ENCODE measurements at regions not wholly inside any gene's neighbourhood (a gene's known extent, or its start where the extent isn't known, plus 50 kb on each side); places are given as distances from the start of the nearest gene placed in this dataset.

- H2AFZ ChIP-seq (replicated peaks), result no peak overlapping the region
- no peaks in the 10 kb centered on the region for H3K79me2 ChIP-seq (ENCODE audit: low read depth)
- no peaks in the 10 kb centered on the region for H3K27me3 Mint-ChIP-seq (ENCODE audit: insufficient read depth, low read depth)
- H3K27ac Mint-ChIP-seq, result no peak overlapping the region
- peaks cover 18% of the 10 kb centered on the region for H3K4me1 ChIP-seq
- no peaks in the 10 kb centered on the region for H4K20me1 ChIP-seq (ENCODE audit: low read depth)
- H3K9me3 ChIP-seq (ENCODE audit: low read depth), result no peaks in the 10 kb centered on the region
- H3K36me3 ChIP-seq, result no peaks in the 10 kb centered on the region
- H3K9me3 Mint-ChIP-seq, result no peaks in the 10 kb centered on the region
- DNase-seq (ENCODE audit: low spot score), result no peak
- H3F3A ChIP-seq (ENCODE audit: low read depth), result peaks cover 12% of the 10 kb centered on the region
- TF ChIP-seq EZH2phosphoT487 (IDR thresholded peaks at IDR 0.05), result no peak
- TF ChIP-seq, protein P1, sequence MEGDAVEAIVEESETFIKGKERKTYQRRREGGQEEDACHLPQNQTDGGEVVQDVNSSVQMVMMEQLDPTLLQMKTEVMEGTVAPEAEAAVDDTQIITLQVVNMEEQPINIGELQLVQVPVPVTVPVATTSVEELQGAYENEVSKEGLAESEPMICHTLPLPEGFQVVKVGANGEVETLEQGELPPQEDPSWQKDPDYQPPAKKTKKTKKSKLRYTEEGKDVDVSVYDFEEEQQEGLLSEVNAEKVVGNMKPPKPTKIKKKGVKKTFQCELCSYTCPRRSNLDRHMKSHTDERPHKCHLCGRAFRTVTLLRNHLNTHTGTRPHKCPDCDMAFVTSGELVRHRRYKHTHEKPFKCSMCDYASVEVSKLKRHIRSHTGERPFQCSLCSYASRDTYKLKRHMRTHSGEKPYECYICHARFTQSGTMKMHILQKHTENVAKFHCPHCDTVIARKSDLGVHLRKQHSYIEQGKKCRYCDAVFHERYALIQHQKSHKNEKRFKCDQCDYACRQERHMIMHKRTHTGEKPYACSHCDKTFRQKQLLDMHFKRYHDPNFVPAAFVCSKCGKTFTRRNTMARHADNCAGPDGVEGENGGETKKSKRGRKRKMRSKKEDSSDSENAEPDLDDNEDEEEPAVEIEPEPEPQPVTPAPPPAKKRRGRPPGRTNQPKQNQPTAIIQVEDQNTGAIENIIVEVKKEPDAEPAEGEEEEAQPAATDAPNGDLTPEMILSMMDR (IDR thresholded peaks at IDR 0.05), result no peak
- no peak for TF ChIP-seq EZH2 (IDR thresholded peaks at IDR 0.05)
- H3K36me3 Mint-ChIP-seq, result no peaks in the 10 kb centered on the region
- no peak overlapping the region for H3K4me3 ChIP-seq
- H3K4me3 Mint-ChIP-seq, result no peak overlapping the region
- H3K4me1 Mint-ChIP-seq, result peaks cover 16% of the 10 kb centered on the region
- H3K27me3 ChIP-seq, result no peaks in the 10 kb centered on the region
- no peak overlapping the region for H3K9ac ChIP-seq
- H3K4me2 ChIP-seq, result no peak overlapping the region
- no peak overlapping the region for H3K27ac ChIP-seq
Observed at GRCh38 chr5:44252545-44252944, 136.7 kb downstream of the FGF10 start.

DNA sequence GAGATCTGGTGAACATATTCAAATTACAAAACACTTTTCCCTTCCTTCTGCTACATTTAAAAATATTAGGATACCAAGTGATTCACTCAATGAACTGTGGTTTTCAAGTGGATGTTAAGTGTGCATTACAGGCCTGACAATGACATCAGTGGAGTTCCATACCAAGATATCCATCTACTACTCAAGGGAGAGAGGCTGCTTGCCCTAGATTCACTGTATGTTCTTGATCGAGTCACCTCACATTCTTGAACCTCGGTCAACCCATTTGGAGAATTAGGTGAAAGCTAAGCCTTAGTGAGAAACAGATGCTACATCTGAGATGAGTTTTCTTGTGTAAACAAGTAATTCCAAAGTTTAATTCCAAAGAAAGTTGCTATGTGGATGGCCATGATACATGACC, 142.2 kb downstream of the FGF10 start:
- no peak for TF ChIP-seq EZH2 (IDR thresholded peaks at IDR 0.05)
- no peak for TF ChIP-seq EZH2phosphoT487 (IDR thresholded peaks at IDR 0.05)
- TF ChIP-seq, protein P1 (IDR thresholded peaks at IDR 0.05), result no peak
- no peaks in the 10 kb centered on the region for H3K9me3 ChIP-seq (ENCODE audit: low read depth)
- no peak overlapping the region for H3K4me2 ChIP-seq
- no peak overlapping the region for H3K4me3 Mint-ChIP-seq
- no peak overlapping the region for H3K9ac ChIP-seq
- H3K4me3 ChIP-seq, result no peak overlapping the region
- H3K27me3 Mint-ChIP-seq (ENCODE audit: insufficient read depth, low read depth), result no peaks in the 10 kb centered on the region
- no peaks in the 10 kb centered on the region for H3K36me3 Mint-ChIP-seq
- DNase-seq (ENCODE audit: low spot score), result no peak
- no peaks in the 10 kb centered on the region for H3K79me2 ChIP-seq (ENCODE audit: low read depth)
- peaks cover 5% of the 10 kb centered on the region for H3K9me3 Mint-ChIP-seq
- no peak overlapping the region for H3K27ac ChIP-seq
- H3K4me1 Mint-ChIP-seq, result peaks cover 13% of the 10 kb centered on the region
- peaks cover 21% of the 10 kb centered on the region for H3K4me1 ChIP-seq
- H4K20me1 ChIP-seq (ENCODE audit: low read depth), result no peaks in the 10 kb centered on the region
- no peak overlapping the region for H3K27ac Mint-ChIP-seq
- H3K36me3 ChIP-seq, result no peaks in the 10 kb centered on the region
- H3K27me3 ChIP-seq, result no peaks in the 10 kb centered on the region
- peaks cover 12% of the 10 kb centered on the region for H3F3A ChIP-seq (ENCODE audit: low read depth)
- H2AFZ ChIP-seq (replicated peaks), result no peak overlapping the region

DNA sequence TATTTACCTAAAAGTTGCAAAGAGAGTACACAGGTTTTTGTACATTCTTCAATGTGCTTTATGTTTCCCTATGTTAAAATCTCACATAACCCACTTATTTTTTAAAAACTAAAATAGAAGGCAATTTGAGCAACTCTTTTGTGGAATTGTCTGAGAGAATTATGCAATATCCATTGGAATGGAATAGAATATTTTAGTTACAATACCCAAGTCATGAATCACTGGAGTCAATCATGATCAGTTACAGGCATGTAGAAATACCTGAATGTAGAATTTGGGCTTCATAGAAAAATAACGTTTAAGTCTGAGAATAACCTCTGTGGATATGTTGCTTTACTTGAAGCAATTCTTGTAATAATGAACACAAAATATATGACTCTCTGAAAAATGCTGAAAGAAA, 143.3 kb downstream of the FGF10 start:
- no peaks in the 10 kb centered on the region for H3K36me3 Mint-ChIP-seq

More for the DNA sequence above, 143.3 kb downstream of the FGF10 start:
- Histone ChIP-seq H3F3A (ENCODE audit: low read depth) (peaks cover 12% of the 10 kb centered on the region), H3K4me3 (no peak overlapping the region), H2AFZ (replicated peaks) (no peak overlapping the region), H3K36me3 (no peaks in the 10 kb centered on the region), H3K79me2 (ENCODE audit: low read depth) (no peaks in the 10 kb centered on the region), H3K27ac (no peak overlapping the region), H3K27me3 (no peaks in the 10 kb centered on the region), H3K4me1 (peaks cover 21% of the 10 kb centered on the region), H3K9ac (no peak overlapping the region), H3K9me3 (ENCODE audit: low read depth) (no peaks in the 10 kb centered on the region), H3K4me2 (no peak overlapping the region), H4K20me1 (ENCODE audit: low read depth) (no peaks in the 10 kb centered on the region)
- TF ChIP-seq EZH2phosphoT487 (IDR thresholded peaks at IDR 0.05) (no peak), EZH2 (IDR thresholded peaks at IDR 0.05) (no peak)
- TF ChIP-seq, protein P1 (IDR thresholded peaks at IDR 0.05), result no peak
- Mint-ChIP-seq H3K27me3 (ENCODE audit: insufficient read depth, low read depth) (no peaks in the 10 kb centered on the region), H3K4me3 (no peak overlapping the region), H3K9me3 (peaks cover 5% of the 10 kb centered on the region), H3K4me1 (peaks cover 13% of the 10 kb centered on the region), H3K27ac (no peak overlapping the region)
- DNase-seq (ENCODE audit: low spot score), result no peak

Data from neural progenitor cell (in vitro differentiated cells).